Natural killer cell (primary cell): ENCODE measurements at regions not wholly inside any gene's neighbourhood (a gene's known extent, or its start where the extent isn't known, plus 50 kb on each side); places are given as distances from the start of the nearest gene placed in this dataset.

Experiments used
- ATAC-seq, 3 donors: fragments of 150-1000 bp in 2 of 3; fragments of 200-7000 bp in 1 of 3; cut with Tn5 transposase; 1 replicate in 1 of 3; 2 replicates in 2 of 3; pipeline ENCODE4 v1.10.0; 2021; ENCODE audit warnings: mild to moderate bottlenecking in 2 of 3, moderate library complexity in 2 of 3
- DNase-seq, 2 donors: peaks; one replicate each; pipeline versions ENCODE4 v3.0.0 to v3.0.0-alpha.2; 2013 to 2021; ENCODE audit warnings: mixed read lengths in 1 of 2
- H3K27ac ChIP-seq: one replicate; pipeline ENCODE4 v1.5.1; 2013; ENCODE audit warnings: mild to moderate bottlenecking, low read length
- H3K27me3 ChIP-seq: one replicate; pipeline ENCODE4 v1.6.1; 2013; ENCODE audit warnings: low read length; ENCODE audit not compliant: control insufficient read depth, insufficient read depth
- H3K36me3 ChIP-seq: one replicate; pipeline ENCODE4 v1.6.1; 2013; ENCODE audit warnings: low read length; ENCODE audit not compliant: control insufficient read depth, insufficient read depth
- H3K4me1 ChIP-seq: one replicate; pipeline ENCODE4 v1.6.1; 2013; ENCODE audit warnings: low read length; ENCODE audit not compliant: control insufficient read depth, insufficient read depth
- H3K4me3 ChIP-seq: one replicate; pipeline ENCODE4 v1.5.1; 2013; ENCODE audit warnings: low read length
- H3K9me3 ChIP-seq: one replicate; pipeline ENCODE4 v1.6.1; 2013; ENCODE audit warnings: low read length; ENCODE audit not compliant: control insufficient read depth, insufficient read depth
- H3K27ac Mint-ChIP-seq, 2 donors: one replicate each; pipeline ENCODE4 v1.8.0; 2022; ENCODE audit warnings: mild to moderate bottlenecking in 2 of 2, mixed read lengths in 2 of 2, moderate library complexity in 1 of 2
- H3K27me3 Mint-ChIP-seq, 2 donors: one replicate each; pipeline ENCODE4 v1.8.0; 2022; ENCODE audit warnings: low read depth in 2 of 2, mixed read lengths in 2 of 2
- H3K36me3 Mint-ChIP-seq: one replicate; pipeline ENCODE4 v1.8.0; 2022; ENCODE audit warnings: mixed read lengths
- H3K4me1 Mint-ChIP-seq, 2 donors: one replicate each; pipeline ENCODE4 v1.8.0; 2022; ENCODE audit warnings: mixed read lengths in 2 of 2
- H3K4me3 Mint-ChIP-seq: one replicate; pipeline ENCODE4 v1.8.0; 2022; ENCODE audit warnings: mild to moderate bottlenecking, moderate library complexity, mixed read lengths
- H3K9me3 Mint-ChIP-seq, 2 donors: one replicate each; pipeline ENCODE4 v1.8.0; 2022; ENCODE audit warnings: mixed read lengths in 2 of 2
- WGBS: methylation state at CpG from one replicate; pipeline ENCODE4 v1.1.7; 2013; ENCODE audit warnings: missing lambda C conversion rate; ENCODE audit not compliant: insufficient coverage; 5-methylcytosine and 5-hydroxymethylcytosine counted together
- intact Hi-C: fragments of 100-400 bp; cut with micrococcal nuclease; formaldehyde crosslinking; loops from one replicate; pipeline ENCODE4 v1.14.2; 2022
- TF ChIP-seq, protein P1 (sequence below): fragments of 200-600 bp; IDR thresholded peaks from one replicate; pipeline ENCODE4 v1.8.0; 2022; ENCODE audit warnings: antibody characterized with exemption

DNA sequence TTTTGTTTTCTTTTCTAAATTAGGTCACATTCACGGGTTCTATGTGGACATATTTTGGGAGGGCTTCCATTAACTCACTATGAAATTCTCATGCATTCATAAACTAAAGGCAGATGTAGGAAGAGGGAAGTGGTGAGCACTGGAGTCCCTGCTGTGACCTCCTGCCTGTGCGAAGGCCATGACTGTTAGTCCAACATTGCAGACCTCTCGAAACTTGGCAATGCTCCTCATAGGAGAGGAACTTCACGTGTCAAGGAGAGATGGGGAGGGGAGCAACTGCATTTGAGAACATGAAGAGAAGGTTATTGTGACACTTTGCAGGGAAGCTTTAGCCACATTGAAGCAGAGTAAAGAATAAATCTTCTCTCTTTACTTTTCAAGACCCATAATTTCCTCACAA, 126.4 kb upstream of the HNMT start:
- Mint-ChIP-seq H3K4me3 (no peak overlapping the region), H3K27ac (no peak overlapping the region), H3K9me3 (no peaks in the 10 kb centered on the region), H3K27me3 (no peaks in the 10 kb centered on the region), H3K4me1 (no peaks in the 10 kb centered on the region), H3K36me3 (no peaks in the 10 kb centered on the region)
- H3K36me3 ChIP-seq = no peaks in the 10 kb centered on the region
- ATAC-seq (no peak), DNase-seq (no peak)
- intact Hi-C loops = loop anchor here (2.0 to 5.0 kb wide), 2 partner anchors 1415 to 1926 kb away; no protein-coding TSS in a partner anchor
- no peak overlapping the region for H3K4me3 ChIP-seq
- no peaks in the 10 kb centered on the region for H3K27me3 ChIP-seq
- H3K27ac ChIP-seq = no peak overlapping the region
- H3K4me1 ChIP-seq = no peaks in the 10 kb centered on the region
- TF ChIP-seq, protein P1, sequence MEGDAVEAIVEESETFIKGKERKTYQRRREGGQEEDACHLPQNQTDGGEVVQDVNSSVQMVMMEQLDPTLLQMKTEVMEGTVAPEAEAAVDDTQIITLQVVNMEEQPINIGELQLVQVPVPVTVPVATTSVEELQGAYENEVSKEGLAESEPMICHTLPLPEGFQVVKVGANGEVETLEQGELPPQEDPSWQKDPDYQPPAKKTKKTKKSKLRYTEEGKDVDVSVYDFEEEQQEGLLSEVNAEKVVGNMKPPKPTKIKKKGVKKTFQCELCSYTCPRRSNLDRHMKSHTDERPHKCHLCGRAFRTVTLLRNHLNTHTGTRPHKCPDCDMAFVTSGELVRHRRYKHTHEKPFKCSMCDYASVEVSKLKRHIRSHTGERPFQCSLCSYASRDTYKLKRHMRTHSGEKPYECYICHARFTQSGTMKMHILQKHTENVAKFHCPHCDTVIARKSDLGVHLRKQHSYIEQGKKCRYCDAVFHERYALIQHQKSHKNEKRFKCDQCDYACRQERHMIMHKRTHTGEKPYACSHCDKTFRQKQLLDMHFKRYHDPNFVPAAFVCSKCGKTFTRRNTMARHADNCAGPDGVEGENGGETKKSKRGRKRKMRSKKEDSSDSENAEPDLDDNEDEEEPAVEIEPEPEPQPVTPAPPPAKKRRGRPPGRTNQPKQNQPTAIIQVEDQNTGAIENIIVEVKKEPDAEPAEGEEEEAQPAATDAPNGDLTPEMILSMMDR = no peak
- whole genome bisulfite sequencing = 75% methylated on average over 3 of the region's 4 CpGs
- no peaks in the 10 kb centered on the region for H3K9me3 ChIP-seq

DNA sequence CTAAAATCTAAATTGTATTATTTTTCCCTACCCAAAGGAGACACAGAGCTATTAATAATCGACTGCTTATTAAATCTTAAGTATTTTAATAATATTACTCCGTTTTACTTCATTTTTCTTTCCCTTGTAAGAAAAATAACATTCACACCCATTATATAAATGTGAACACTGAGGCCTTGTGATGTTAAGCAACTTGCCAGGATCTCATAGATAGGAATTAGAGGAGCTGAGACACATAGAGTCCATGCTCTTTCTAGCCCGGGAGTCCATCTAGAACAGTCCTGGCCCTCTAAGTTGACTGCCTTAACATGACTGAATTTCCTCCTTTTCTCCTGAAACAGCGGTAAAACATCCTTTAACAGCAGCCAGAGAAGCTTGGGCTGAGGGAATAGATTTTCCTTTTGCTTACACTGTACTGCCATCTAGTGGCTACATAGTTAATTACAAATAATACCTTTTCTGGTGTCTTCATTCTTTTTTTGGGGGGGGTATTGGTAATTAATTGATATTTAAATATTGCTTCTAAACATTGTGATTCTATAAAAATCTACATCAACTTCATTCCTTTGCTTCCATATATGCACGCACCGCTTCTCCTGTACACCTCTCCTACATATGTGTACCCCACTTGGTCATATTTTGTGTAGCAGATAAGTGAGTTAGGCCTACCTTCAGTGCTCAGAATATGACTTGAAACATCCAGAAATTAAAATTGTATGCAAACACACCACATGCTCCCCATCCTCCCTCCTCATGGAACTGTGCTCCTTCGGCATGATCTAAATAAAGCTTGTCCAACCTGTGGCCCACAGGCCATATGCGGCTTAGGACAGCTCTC, 125.8 kb upstream of the HNMT start:
- Mint-ChIP-seq H3K36me3 (no peaks in the 10 kb centered on the region), H3K4me3 (no peak overlapping the region), H3K27me3 (no peaks in the 10 kb centered on the region), H3K4me1 (no peaks in the 10 kb centered on the region), H3K27ac (no peak overlapping the region), H3K9me3 (no peaks in the 10 kb centered on the region)
- DNase-seq = peak in 1 of 2 donors; percentile 53
- 48% methylated on average over 4 of the region's 8 CpGs for WGBS
- TF ChIP-seq, protein P1 = peak; percentile 52
- no peaks in the 10 kb centered on the region for H3K27me3 ChIP-seq
- H3K9me3 ChIP-seq = no peaks in the 10 kb centered on the region
- no peak overlapping the region for H3K4me3 ChIP-seq
- no peaks in the 10 kb centered on the region for H3K36me3 ChIP-seq
- intact Hi-C loops = loop anchor here (2.0 to 5.0 kb wide), 2 partner anchors 1416 to 1926 kb away; no protein-coding TSS in a partner anchor
- H3K27ac ChIP-seq = no peak overlapping the region
- ATAC-seq = peak in 1 of 3 donors; percentile 46
- H3K4me1 ChIP-seq = no peaks in the 10 kb centered on the region

DNA sequence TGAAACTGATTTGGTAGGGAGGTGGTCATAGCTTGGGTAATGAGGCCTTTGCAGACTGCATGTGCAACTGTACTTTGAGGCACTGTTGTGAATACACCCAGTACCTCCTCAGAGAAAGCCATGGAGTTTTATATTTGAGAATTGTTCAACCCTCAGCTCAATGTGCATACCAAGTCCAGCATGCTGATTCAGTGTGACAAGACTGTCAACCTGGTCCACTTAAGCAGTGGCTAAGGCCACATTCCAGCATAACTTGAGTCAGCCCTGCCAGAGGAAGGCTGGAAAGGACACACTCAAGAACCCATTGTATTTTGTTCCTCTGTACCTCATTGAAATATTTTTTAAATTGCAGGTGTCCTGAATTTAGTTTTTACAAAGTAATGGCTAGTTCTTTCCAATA, 121.8 kb upstream of the HNMT start:
- TF ChIP-seq, protein P1 = no peak
- no peaks in the 10 kb centered on the region for H3K36me3 Mint-ChIP-seq
- H3K4me3 ChIP-seq = no peak overlapping the region
- H3K27me3 ChIP-seq = no peaks in the 10 kb centered on the region
- no peak overlapping the region for H3K27ac ChIP-seq
- H3K27ac Mint-ChIP-seq = no peak overlapping the region
- no peaks in the 10 kb centered on the region for H3K27me3 Mint-ChIP-seq
- DNase-seq (no peak), ATAC-seq (no peak)
- intact Hi-C loops = no loop called here
- no peaks in the 10 kb centered on the region for H3K4me1 ChIP-seq
- H3K9me3 ChIP-seq = no peaks in the 10 kb centered on the region
- H3K4me3 Mint-ChIP-seq = no peak overlapping the region
- H3K36me3 ChIP-seq = no peaks in the 10 kb centered on the region
- H3K9me3 Mint-ChIP-seq = no peaks in the 10 kb centered on the region
- H3K4me1 Mint-ChIP-seq = no peaks in the 10 kb centered on the region

DNA sequence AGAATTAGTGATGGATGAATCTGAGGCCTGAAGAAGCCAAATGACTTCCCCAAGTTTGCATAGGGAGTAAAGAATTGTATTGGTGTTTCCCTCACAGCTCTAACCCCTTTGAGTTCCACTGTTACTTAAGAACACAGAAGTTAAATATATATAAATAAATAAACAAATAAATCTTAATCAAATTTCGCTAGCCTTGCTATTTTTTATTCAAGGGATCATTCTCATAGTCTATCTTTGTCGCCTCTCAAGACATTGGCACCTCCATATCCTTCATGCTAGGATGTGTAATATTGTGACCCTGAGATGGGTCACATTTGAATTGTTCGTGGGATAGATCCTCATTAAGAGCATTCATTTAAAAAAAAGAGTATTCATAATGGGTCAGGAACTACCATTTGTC, 121.3 kb upstream of the HNMT start:
- no peak for DNase-seq
- Histone ChIP-seq H3K9me3 (no peaks in the 10 kb centered on the region), H3K4me1 (no peaks in the 10 kb centered on the region), H3K36me3 (no peaks in the 10 kb centered on the region), H3K27ac (no peak overlapping the region), H3K4me3 (no peak overlapping the region), H3K27me3 (no peaks in the 10 kb centered on the region)
- no peaks in the 10 kb centered on the region for H3K4me1 Mint-ChIP-seq
- TF ChIP-seq, protein P1 = no peak
- H3K27ac Mint-ChIP-seq = no peak overlapping the region
- no peaks in the 10 kb centered on the region for H3K9me3 Mint-ChIP-seq
- ATAC-seq = no peak
- H3K4me3 Mint-ChIP-seq = no peak overlapping the region
- H3K27me3 Mint-ChIP-seq = no peaks in the 10 kb centered on the region
- WGBS = 71% methylated on average over 1 of the region's 3 CpGs
- no peaks in the 10 kb centered on the region for H3K36me3 Mint-ChIP-seq
- intact Hi-C loops = no loop called here
